ENCODE measurements at regions not wholly inside any gene's neighbourhood (a gene's known extent, or its start where the extent isn't known, plus 50 kb on each side); places are given as distances from the start of the nearest gene placed in this dataset.

GRCh38 chr9:82780017-82780416, 282.9 kb downstream of the RASEF start:
- no peak overlapping the region for H3K4me3 ChIP-seq (ENCODE audit: low read depth, low read length)
- no peak for DNase-seq (ENCODE audit: low read depth, low spot score)
- POLR2A ChIA-PET: no interaction called here
- CTCF ChIA-PET: no interaction called here
- TF ChIP-seq CTCF (IDR thresholded peaks at IDR 0.05; ENCODE audit: insufficient read depth, low read length, missing control alignments): no peak

DNA sequence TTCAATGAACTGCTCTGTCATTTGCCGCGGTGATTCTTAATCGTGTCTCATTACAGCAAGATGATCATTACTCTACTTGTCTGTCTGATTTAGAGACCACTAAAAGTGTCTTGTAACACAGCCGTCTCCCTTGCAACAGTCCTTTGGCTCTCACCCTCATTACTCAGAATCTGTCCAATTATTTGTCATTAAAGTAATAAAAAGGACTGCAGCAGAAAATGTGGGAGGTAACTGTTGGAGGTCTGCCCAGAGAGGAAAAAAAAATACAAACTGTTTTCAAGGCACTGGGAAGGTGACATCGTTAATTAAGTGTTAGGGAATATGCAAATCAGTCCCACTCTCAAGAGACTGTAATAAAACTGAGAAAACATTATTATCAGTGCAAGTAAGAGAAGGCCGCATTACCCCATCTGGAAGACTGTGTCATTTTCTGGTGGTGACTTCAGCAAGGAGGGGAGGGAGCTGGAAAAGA, 281.0 kb downstream of the RASEF start:
- H3K4me3 ChIP-seq (ENCODE audit: low read depth, low read length): no peak overlapping the region
- ChIA-PET POLR2A (no interaction called here), CTCF (no interaction called here)
- no peak for TF ChIP-seq CTCF (IDR thresholded peaks at IDR 0.05; ENCODE audit: insufficient read depth, low read length, missing control alignments)
- DNase-seq (ENCODE audit: low read depth, low spot score): no peak

DNA sequence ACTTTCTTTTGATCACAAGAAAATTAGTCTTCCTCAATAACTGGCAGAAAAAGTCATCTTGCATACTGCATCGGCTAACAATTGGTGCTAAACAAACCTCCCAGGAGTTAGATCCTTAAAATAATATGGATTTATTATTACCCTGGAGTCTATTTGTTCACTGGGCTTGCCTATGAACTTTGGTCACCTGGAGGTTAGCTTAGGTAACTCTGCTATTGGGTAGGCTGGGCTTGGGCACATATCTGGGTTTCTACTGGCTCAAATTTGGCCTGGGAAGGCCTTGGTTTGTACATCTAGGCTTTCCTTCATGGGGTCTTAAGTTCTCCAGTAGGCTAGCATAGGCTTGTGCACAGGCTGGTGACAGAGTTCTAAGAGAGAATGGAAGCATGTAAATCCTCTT, 279.9 kb downstream of the RASEF start:
- no peak for DNase-seq (ENCODE audit: low read depth, low spot score)
- H3K4me3 ChIP-seq (ENCODE audit: low read depth, low read length): no peak overlapping the region
- ChIA-PET CTCF (no interaction called here), POLR2A (no interaction called here)
- TF ChIP-seq CTCF (IDR thresholded peaks at IDR 0.05; ENCODE audit: insufficient read depth, low read length, missing control alignments): no peak

GRCh38 chr9:82784589-82784988, 278.4 kb downstream of the RASEF start:
- no peak for TF ChIP-seq CTCF (IDR thresholded peaks at IDR 0.05; ENCODE audit: insufficient read depth, low read length, missing control alignments)
- ChIA-PET CTCF (no interaction called here), POLR2A (no interaction called here)
- no peak overlapping the region for H3K4me3 ChIP-seq (ENCODE audit: low read depth, low read length)
- DNase-seq (ENCODE audit: low read depth, low spot score): no peak

GRCh38 chr9:82789155-82789824, 273.7 kb downstream of the RASEF start:
- CTCF ChIA-PET: no interaction called here
- TF ChIP-seq CTCF (IDR thresholded peaks at IDR 0.05; ENCODE audit: insufficient read depth, low read length, missing control alignments): no peak
- POLR2A ChIA-PET: no interaction called here
- no peak overlapping the region for H3K4me3 ChIP-seq (ENCODE audit: low read depth, low read length)
- no peak for DNase-seq (ENCODE audit: low read depth, low spot score)

DNA sequence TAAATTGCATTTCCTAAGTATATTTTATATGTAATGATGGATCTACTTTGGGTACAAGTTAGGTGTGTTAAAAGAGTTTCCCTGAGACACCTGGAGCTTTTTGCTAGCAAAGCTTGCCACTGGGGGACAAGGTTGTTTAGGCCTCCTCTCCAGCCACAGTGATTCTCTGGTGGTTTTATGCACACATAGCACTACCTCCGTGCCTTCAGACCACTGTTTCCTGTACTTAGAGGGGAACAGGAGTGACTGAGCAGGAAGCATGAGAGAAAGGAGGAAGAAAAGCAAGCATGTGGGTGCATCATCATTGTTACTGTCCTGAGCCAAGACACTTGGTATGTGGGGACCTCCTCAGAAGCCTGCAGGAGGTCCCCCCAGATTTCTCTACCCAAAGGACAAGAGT, 272.1 kb downstream of the RASEF start:
- no peak for TF ChIP-seq CTCF (IDR thresholded peaks at IDR 0.05; ENCODE audit: insufficient read depth, low read length, missing control alignments)
- ChIA-PET POLR2A (no interaction called here), CTCF (no interaction called here)
- no peak for DNase-seq (ENCODE audit: low read depth, low spot score)
- no peak overlapping the region for H3K4me3 ChIP-seq (ENCODE audit: low read depth, low read length)
